MG63 (cell line): ENCODE measurements at regions not wholly inside any gene's neighbourhood (a gene's known extent, or its start where the extent isn't known, plus 50 kb on each side); places are given as distances from the start of the nearest gene placed in this dataset.

Experiments used
- DNase-seq: peaks from one replicate; pipeline ENCODE4 v3.0.0-alpha.2; 2020
- H3K27me3 ChIP-seq: fragments of 250-450 bp; sonication (Bioruptor Pico); 2 replicates; pipeline ENCODE4 v1.5.1; 2020; ENCODE audit warnings: mild to moderate bottlenecking, moderate library complexity
- H3K36me3 ChIP-seq: fragments of 250-450 bp; sonication (Bioruptor Pico); 2 replicates; pipeline ENCODE4 v1.5.1; 2020; ENCODE audit warnings: mild to moderate bottlenecking, moderate library complexity
- H3K4me3 ChIP-seq: fragments of 250-450 bp; sonication (Bioruptor Pico); 2 replicates; pipeline ENCODE4 v1.5.1; 2020; ENCODE audit warnings: mild to moderate bottlenecking, moderate library complexity
- H3K9me3 ChIP-seq: fragments of 250-450 bp; sonication (Bioruptor Pico); 2 replicates; pipeline ENCODE4 v1.5.1; 2020; ENCODE audit warnings: mild to moderate bottlenecking, moderate library complexity

GRCh38 chr17:72578817-72579470 lies 458.1 kb downstream of the SOX9 start:
- H3K36me3 ChIP-seq = no peaks in the 10 kb centered on the region
- H3K9me3 ChIP-seq = no peaks in the 10 kb centered on the region
- H3K4me3 ChIP-seq = no peak overlapping the region
- no peak for DNase-seq
- no peaks in the 10 kb centered on the region; the same call in 1 of the 2 replicates for H3K27me3 ChIP-seq

GRCh38 chr17:72579990-72580320 lies 459.1 kb downstream of the SOX9 start:
- Histone ChIP-seq H3K27me3 (no peaks in the 10 kb centered on the region; the same call in 1 of the 2 replicates), H3K36me3 (no peaks in the 10 kb centered on the region), H3K4me3 (no peak overlapping the region), H3K9me3 (no peaks in the 10 kb centered on the region)
- DNase-seq = no peak

- no peaks in the 10 kb centered on the region for H3K9me3 ChIP-seq
Observed at GRCh38 chr17:72580321-72581127, 459.7 kb downstream of the SOX9 start.

GRCh38 chr17:72587156-72587555 lies 466.3 kb downstream of the SOX9 start:
- no peaks in the 10 kb centered on the region for H3K36me3 ChIP-seq
- H3K4me3 ChIP-seq = no peak overlapping the region
- DNase-seq = no peak
- H3K9me3 ChIP-seq = no peaks in the 10 kb centered on the region
- H3K27me3 ChIP-seq = no peaks in the 10 kb centered on the region; the same call in 1 of the 2 replicates

More at GRCh38 chr17:72580321-72581127, 459.7 kb downstream of the SOX9 start:
- Histone ChIP-seq H3K27me3 (no peaks in the 10 kb centered on the region; the same call in 1 of the 2 replicates), H3K36me3 (no peaks in the 10 kb centered on the region), H3K4me3 (no peak overlapping the region)
- DNase-seq = no peak

- no peak overlapping the region for H3K4me3 ChIP-seq
- no peak for DNase-seq
Observed at GRCh38 chr17:72587773-72588511, 467.1 kb downstream of the SOX9 start.

GRCh38 chr17:72588561-72588960 lies 467.7 kb downstream of the SOX9 start:
- no peaks in the 10 kb centered on the region for H3K9me3 ChIP-seq
- H3K4me3 ChIP-seq = no peak overlapping the region
- no peaks in the 10 kb centered on the region; the same call in 1 of the 2 replicates for H3K27me3 ChIP-seq
- no peak for DNase-seq
- no peaks in the 10 kb centered on the region for H3K36me3 ChIP-seq

More at GRCh38 chr17:72587773-72588511, 467.1 kb downstream of the SOX9 start:
- Histone ChIP-seq H3K9me3 (no peaks in the 10 kb centered on the region), H3K27me3 (no peaks in the 10 kb centered on the region; the same call in 1 of the 2 replicates), H3K36me3 (no peaks in the 10 kb centered on the region)

- no peak overlapping the region for H3K4me3 ChIP-seq
Observed at GRCh38 chr17:72588961-72589360, 468.1 kb downstream of the SOX9 start.

GRCh38 chr17:72590382-72590781 lies 469.6 kb downstream of the SOX9 start:
- no peaks in the 10 kb centered on the region for H3K36me3 ChIP-seq
- H3K4me3 ChIP-seq = peak overlapping the region; percentile 57
- DNase-seq = peak; percentile 49
- no peaks in the 10 kb centered on the region for H3K9me3 ChIP-seq
- H3K27me3 ChIP-seq = no peaks in the 10 kb centered on the region; the same call in 1 of the 2 replicates

More at GRCh38 chr17:72588961-72589360, 468.1 kb downstream of the SOX9 start:
- H3K36me3 ChIP-seq = no peaks in the 10 kb centered on the region
- no peak for DNase-seq
- H3K9me3 ChIP-seq = no peaks in the 10 kb centered on the region
- H3K27me3 ChIP-seq = no peaks in the 10 kb centered on the region; the same call in 1 of the 2 replicates

- no peaks in the 10 kb centered on the region; the same call in 1 of the 2 replicates for H3K27me3 ChIP-seq
- H3K9me3 ChIP-seq = no peaks in the 10 kb centered on the region
- no peaks in the 10 kb centered on the region for H3K36me3 ChIP-seq
- peak overlapping the region; percentile 57 for H3K4me3 ChIP-seq
- no peak for DNase-seq
Observed at GRCh38 chr17:72590882-72591281, 470.1 kb downstream of the SOX9 start.

GRCh38 chr17:72591289-72592241 lies 470.7 kb downstream of the SOX9 start:
- peak overlapping the region; percentile 57 for H3K4me3 ChIP-seq
- no peaks in the 10 kb centered on the region for H3K36me3 ChIP-seq
- peak; percentile 24 for DNase-seq
- H3K9me3 ChIP-seq = no peaks in the 10 kb centered on the region
- H3K27me3 ChIP-seq = no peaks in the 10 kb centered on the region; the same call in 1 of the 2 replicates

GRCh38 chr17:72592242-72592966 lies 471.6 kb downstream of the SOX9 start:
- peak; percentile 79 for DNase-seq
- Histone ChIP-seq H3K4me3 (peak overlapping the region; percentile 57), H3K27me3 (peaks cover 3% of the 10 kb centered on the region; the same call in 1 of the 2 replicates), H3K9me3 (no peaks in the 10 kb centered on the region), H3K36me3 (no peaks in the 10 kb centered on the region)

GRCh38 chr17:72592967-72593325 lies 472.1 kb downstream of the SOX9 start:
- Histone ChIP-seq H3K9me3 (no peaks in the 10 kb centered on the region), H3K36me3 (no peaks in the 10 kb centered on the region), H3K4me3 (no peak overlapping the region; the same call in 1 of the 2 replicates), H3K27me3 (peaks cover 3% of the 10 kb centered on the region; the same call in 1 of the 2 replicates)
- DNase-seq = no peak

GRCh38 chr17:72594248-72594647 lies 473.4 kb downstream of the SOX9 start:
- Histone ChIP-seq H3K27me3 (peaks cover 5% of the 10 kb centered on the region; the same call in 1 of the 2 replicates), H3K36me3 (no peaks in the 10 kb centered on the region), H3K4me3 (no peak overlapping the region)

More at GRCh38 chr17:72594248-72594647, 473.4 kb downstream of the SOX9 start:
- no peaks in the 10 kb centered on the region for H3K9me3 ChIP-seq
- no peak for DNase-seq
